GM18517 (cell line): ENCODE measurements at regions not wholly inside any gene's neighbourhood (a gene's known extent, or its start where the extent isn't known, plus 50 kb on each side); places are given as distances from the start of the nearest gene placed in this dataset.
"Not testable (repeated sequence)": the region's sequence is repeated elsewhere in the genome, so short reads cannot be mapped to it uniquely, and the experiment has no call there.

Source experiments
- ATAC-seq: cut with Tn5 transposase; IDR thresholded peaks from one replicate; pipeline ENCODE4 v1.9.1; 2021; ENCODE audit warnings: mild to moderate bottlenecking, moderate library complexity; ENCODE audit not compliant: unreplicated experiment

- no peak for ATAC-seq
These were observed 185.3 kb downstream of the CYP26B1 start for GRCh38 chr2:71962350-71962749.

DNA sequence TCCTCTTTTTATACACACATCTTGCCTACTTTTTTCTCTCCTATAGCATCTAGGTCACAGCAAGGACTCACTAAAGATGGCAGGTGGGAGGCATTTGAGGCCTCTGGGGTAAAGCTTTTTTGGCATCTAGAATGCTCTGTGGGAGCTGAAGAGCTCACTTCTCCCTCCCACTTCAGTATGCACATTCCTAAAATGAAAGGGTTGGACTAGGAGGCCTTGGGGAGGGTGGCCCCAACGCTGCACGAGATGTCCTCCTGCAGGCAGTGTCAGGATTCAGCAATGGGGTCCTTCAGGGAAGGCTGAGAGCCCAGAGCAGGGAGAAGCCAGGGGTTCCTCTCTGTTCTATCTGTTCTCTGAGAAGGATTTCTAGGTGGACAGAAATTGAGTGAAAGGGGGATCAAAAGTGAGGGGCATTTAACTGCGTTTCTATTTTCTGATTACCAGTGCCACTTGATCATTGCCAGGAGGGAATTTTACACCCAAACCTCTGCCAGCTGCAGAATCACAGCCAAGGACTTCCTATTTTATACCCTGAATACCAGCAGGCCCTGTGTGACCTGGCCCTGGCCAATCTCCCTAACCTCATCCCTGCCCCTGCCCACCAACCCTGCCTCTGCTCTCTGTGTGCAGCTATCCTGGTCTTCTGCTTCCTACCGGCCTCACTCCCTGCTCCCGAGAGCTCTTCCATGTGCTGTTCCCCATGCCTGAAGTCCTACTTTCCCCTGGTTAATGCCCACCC, 186.2 kb downstream of the CYP26B1 start:
- no peak for ATAC-seq

GRCh38 chr2:71959494-71959893, 188.2 kb downstream of the CYP26B1 start:
- ATAC-seq: no peak

DNA sequence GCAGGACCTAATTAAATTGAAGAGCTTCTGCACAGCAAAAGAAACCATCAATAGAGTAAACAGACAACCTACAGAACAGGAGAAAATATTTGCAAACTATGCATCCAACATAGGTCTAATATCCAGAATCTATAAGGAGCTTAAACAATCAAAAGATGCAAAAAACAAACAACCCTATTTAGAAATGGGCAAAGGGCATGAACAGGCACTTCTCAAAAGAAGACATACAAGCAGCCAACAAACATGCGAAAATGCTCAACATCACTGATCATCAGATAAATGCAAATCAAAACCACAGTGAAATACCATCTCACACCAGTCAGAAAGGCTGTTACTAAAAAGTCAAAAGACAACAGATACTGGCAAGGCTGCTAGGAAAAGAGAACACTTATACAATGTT, 189.2 kb downstream of the CYP26B1 start:
- not testable (repeated sequence) for ATAC-seq

- ATAC-seq: no peak
These were observed 195.0 kb downstream of the CYP26B1 start for GRCh38 chr2:71952572-71953188.

DNA sequence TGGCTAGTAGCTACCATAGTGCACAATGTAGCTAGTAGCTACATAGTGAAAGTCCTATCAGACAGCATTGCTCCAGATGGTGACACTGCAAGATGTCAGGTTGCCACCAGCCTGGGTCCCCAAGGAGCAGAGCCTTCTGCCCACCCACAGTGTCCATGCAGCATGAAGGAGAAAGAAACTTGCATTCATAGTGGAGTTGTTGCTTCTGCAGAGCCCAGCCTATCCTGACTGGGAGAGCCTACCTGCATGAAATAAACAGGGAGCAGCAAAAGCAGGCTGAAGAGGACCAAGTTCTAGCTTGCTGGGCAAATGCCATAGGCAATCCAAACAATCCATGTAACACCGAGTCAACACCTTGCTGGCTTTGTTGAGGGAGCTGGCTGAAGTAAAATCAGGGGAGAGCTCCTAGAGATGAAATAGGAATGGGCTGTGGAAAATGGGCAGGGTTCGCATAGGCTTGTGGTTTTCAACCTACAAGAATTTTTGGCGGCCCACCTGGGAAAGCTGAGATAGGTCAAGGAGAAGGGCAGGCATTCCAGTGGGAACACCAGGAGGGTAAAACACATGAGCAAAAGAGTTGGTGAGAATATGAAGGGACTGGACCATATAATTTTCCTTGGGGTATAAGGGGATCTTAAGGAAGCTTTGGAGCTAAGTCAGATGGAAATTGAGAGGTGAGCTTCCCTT, 195.8 kb downstream of the CYP26B1 start:
- ATAC-seq: no peak

- ATAC-seq: no peak
These were observed 196.6 kb downstream of the CYP26B1 start for GRCh38 chr2:71951083-71951468.

GRCh38 chr2:71950256-71951082, 197.2 kb downstream of the CYP26B1 start:
- ATAC-seq: no peak

- ATAC-seq: no peak
These were observed 198.2 kb downstream of the CYP26B1 start for GRCh38 chr2:71949537-71949798.

GRCh38 chr2:71948781-71949536, 198.7 kb downstream of the CYP26B1 start:
- ATAC-seq: no peak

DNA sequence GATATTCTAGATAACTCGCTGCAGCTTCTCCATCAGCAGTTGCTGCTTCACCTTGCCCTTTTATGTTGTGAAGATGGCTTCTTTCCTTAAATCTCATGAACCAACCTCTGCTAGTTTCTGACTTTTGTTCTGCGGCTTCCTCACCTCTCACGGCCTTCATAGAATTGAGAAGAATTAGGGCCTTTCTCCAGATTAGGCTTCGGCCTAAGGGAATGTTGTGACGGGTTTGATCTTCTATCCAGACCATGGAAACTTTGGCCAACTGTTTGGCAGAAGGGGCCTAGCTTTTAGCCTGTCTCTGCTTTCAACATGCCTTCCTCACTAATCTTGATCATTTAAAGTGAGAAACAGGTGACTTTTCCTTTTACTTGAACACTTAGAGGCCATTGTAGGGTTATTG, 199.9 kb downstream of the CYP26B1 start:
- ATAC-seq: no peak

GRCh38 chr2:71945603-71945959, 202.1 kb downstream of the CYP26B1 start:
- no peak for ATAC-seq

- ATAC-seq: no peak
These were observed 202.7 kb downstream of the CYP26B1 start for GRCh38 chr2:71944806-71945602.

DNA sequence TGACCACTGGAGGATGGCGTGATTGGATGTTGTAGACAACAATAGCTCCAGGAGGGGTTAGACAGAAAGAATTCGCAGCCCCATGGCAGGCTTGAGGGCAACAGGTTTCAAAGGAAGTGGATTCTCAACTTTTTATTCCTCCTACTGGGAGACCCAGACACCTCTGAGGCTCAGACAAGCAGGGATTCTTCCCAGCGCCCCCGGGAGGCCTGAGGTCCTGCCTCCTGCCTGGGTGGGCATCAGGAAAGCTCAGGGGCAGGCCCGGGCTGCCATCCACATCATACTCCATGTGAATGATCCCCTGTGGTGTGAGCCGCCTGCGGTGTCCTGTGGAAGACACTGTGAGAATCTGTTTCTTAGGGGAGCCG, 203.5 kb downstream of the CYP26B1 start:
- no peak for ATAC-seq

DNA sequence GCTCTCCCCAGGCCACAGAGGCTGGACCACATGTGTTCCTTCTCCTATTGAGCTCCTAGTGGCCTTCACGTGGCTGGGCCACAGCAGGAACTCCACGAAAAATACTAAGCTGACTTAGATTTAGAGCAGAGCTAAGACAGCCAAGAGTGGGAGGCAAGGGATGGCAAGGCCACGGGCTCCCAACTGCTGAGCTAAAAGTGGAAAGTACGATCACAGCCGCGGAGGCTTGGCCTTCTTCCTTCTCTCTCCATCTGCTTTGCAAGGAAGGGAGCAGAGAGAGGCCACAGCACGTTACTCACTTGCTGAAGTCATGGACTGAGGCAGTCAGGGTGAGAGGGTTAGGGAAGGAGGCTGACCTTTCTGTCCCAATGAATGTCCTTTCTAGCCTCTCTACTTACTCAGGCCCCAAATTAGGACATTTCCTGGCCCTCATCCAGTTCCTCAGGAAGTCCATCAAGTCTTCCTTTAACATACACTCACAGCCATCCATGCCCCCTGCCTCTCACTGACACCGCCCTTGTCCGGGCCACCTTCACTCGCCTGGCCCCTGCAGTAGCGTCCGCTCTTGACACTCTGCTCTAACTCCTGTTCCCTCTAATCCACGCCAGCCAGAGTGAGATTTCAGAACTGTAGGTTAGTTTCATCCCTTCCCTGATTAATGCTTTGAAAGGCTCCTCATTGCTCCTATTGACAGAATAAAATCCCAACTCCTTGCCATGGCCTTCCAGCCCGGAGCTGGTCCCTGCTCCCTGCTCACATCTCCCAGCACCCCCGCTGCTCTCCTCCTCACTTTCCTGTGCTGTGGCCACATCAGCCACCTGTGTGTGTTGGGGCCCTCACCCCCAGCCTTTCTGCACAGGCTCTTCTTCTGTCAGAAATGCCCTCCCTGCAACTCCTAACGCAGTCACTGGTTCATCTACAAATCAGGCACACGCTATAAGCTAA, 204.2 kb downstream of the CYP26B1 start:
- no peak for ATAC-seq

GRCh38 chr2:71941726-71942525, 205.7 kb downstream of the CYP26B1 start:
- ATAC-seq: no peak

DNA sequence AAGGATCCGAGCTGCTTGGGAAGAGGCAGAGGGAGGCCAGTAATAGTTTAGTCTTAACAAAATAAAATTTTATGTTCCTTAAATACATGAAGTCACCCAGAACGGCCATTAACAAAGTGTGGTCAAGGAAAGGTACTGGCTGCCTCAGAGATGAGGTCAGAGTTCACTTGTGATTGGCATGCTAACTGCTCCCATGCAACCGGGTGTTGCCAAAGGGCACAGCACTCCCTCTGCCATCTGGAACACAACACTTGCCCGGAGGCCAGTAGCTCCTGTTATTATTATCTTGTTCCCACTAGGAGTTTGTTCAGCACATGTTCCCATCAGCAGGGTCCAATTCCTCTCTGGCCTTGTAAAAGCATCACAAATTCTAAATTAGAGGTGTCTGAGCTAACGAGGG, 207.0 kb downstream of the CYP26B1 start:
- no peak for ATAC-seq
